HG02588 (cell line): ENCODE measurements at regions not wholly inside any gene's neighbourhood (a gene's known extent, or its start where the extent isn't known, plus 50 kb on each side); places are given as distances from the start of the nearest gene placed in this dataset.
"Not testable (repeated sequence)": the region's sequence is repeated elsewhere in the genome, so short reads cannot be mapped to it uniquely, and the experiment has no call there.

ENCODE experiments used
- ATAC-seq: cut with Tn5 transposase; IDR thresholded peaks from one replicate; pipeline ENCODE4 v1.9.1; 2021; ENCODE audit warnings: mild to moderate bottlenecking, moderate library complexity; ENCODE audit not compliant: unreplicated experiment

DNA sequence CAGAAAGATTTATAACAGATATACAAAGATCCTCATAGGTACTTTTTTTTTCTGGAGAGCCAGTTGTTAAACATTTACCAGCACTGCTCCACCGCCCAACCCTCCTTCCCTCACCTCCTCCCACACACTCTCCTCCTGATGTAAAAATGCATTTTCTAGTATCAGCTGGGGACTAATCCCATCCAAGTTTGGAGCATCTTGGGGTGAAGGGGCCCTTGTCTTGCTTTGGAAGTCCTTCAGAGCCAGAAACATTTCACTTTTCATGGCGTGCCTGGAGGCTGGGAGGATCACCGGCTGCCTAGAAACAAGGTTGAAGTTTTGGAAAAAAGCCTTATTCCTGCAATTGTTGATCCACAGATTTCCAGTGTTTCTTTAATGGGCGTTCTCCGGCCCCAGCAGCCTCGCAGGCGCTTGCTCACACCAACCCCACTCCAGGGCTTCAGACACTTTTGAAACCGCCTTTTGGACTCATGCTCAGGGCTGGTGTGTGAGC, 165.1 kb upstream of the AFDN start:
- no peak for ATAC-seq

DNA sequence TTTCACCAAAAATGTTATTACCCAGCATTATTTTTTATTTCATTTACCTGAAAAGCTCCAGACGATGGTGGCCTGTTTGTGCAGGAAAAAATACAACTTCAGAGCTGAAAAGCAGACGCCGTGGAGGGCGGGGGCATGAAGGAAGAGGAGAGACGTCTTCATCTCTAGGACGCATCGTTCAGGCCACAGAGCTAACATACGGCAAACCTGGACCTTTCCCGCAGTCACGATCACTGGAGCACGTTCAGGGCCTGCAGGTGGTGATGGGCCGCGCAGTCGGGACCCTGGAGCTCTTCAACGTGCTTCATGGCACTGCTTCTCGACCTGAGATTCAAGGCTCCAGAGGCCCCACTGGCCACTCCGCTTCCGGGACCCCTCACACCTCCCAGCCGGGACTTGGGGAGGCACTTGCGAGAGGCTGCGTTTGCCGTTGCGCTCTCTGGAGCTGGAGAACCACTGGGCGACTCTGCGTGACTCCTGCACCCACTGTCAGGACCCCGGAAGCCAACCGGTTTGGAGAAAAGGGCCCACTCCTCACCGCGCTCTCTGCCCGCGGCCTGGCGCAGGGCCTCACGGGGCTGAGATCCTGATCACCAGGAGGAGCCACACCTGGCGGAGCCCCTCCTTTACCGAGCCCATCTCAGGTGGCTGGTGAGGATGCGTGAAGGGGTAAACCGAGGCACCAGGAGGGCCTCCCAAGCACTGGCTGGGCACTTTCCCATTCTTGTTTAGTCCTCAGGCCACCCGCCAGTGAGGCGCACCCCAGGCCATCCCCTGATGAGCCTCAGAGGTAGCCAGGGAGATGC, 164.4 kb upstream of the AFDN start:
- no peak for ATAC-seq

DNA sequence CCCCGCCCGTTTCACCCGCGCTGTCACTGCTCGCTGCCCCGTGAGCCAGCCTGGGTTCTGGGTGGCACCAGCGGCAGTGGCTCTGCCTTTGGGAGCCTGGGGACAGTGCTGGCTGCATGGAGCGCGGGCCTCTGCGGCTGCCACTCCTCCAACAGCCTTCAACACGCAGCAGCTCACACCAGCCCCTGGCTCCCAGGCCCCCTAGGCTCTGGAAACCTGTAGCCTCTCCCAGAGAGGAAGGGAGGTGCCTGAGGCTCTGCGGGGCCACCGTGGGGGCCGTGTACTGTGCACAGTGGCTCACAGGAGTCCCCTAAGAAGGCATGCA, 163.9 kb upstream of the AFDN start:
- no peak for ATAC-seq

DNA sequence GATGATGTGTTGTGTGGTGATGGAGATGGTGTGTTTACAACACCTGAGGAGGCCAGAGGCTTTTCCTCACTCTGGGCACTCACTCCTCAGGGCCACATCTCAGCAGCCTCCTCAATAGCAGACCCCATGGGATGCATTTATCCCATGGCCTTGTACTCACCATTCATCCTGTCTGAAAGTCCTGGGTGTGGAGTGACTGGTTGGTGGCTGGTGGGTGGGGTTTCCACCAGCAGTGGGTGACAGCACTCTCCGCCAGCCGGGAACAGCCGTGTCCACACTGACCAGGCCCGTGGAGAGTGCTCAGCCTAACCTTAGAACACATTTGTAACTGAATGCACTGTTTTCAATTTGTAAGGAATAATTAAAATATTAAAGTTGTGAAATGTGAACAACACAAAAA, 163.4 kb upstream of the AFDN start:
- ATAC-seq, result no peak

DNA sequence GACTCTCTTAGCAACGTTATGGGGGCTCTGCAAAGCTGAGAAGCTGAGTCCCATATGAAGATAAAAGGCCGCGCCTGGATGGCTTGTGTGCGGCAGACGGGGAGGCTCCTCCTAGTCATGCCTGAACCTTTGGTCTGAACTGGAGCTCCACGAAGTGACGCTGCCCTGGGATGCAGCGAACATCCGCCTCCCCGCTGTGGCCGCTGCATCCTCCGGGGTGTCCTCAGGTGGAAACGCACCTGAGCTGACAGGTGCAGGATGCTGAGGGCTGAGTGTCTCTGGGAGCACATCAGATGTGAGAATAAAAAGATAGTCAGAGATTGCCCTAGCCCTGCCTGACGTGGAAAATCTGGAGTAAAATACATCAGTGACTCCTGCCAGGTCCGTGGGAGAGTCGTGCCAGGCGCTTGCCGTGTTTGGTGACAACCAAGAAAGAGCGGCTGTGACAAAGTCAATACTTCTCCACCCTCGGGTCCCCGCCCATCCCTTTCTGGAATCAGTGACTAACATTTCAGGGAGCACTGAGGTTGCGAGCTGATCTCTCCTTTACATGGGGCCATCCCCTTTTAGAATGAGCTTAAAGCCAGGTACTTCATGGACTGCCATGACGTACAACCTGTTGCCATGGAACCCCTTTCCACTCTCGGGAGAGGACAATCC, 162.8 kb upstream of the AFDN start:
- ATAC-seq, result no peak

DNA sequence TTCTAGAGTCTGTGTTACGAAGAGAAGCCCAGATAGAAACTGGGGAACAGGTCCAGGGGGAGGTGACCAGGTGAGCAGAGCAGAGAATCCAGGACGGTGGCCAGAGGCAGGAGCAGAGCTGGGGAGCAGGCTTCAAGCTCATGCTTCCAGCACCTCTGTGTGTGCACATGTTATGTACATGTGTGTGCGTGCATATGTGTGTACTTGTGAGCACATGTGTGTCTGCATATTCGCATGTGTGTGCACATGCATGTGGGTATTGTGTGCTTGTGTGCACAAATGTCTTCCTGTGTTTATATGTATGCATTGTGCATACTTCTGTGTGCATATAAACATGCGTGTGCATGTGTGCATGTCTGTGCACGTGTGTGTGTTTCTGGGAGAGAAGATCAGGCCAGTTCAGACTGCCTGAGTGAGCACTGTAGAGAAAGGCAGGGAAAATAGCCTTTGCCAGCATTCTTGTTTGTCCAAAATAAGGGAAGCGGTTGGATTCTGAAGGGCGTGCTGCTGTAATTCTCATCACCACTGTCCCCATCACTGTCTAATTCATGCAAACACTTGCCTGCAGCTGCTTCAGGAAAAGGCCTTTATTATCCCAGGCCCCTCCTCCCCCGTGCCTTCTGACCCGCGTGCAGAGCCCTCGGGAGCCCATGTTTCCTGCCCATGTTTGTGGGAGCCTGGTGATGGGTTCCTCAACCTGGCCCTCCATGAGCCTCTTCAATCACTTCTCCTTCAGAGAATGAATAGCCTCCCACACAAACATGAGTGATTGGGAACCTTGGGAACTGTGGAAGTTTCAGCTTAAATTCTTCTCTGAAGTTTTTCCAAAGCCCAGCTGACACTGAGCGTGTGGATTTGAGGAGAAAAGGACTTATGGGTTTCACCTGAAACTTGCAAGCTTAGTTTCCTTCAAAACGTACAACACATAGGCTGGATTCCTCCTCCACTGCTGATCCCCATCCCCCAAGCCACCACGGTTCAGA, 161.7 kb upstream of the AFDN start:
- ATAC-seq, result no peak

DNA sequence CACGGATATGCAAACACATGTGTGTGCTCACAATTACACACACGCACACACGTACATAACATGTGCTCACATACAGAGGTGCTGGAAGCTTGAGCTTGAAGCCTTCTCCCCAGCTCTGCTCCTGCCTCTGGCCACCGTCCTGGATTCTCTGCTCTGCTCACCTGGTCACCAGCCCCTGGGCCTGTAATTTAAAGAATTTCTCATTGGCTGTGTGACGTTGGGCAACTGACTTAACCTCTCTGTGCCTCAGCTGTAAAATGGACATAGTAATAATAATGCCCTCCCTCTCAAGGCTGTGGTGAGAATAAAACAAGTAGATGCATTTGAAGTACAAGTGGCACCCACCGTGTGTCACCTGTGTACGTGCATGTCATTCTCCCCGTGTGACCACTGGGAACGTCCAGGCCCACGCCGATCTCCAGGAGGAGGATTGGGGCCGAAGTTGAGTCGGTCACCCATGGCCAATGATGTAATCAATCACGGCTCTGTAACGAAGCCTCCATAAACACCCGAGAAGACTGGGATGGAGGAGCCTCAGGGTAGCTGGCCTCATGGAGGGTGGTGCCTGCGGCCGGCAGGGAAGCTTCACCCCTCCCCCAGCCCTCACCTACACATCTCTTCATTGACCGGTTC, 160.9 kb upstream of the AFDN start:
- no peak for ATAC-seq

DNA sequence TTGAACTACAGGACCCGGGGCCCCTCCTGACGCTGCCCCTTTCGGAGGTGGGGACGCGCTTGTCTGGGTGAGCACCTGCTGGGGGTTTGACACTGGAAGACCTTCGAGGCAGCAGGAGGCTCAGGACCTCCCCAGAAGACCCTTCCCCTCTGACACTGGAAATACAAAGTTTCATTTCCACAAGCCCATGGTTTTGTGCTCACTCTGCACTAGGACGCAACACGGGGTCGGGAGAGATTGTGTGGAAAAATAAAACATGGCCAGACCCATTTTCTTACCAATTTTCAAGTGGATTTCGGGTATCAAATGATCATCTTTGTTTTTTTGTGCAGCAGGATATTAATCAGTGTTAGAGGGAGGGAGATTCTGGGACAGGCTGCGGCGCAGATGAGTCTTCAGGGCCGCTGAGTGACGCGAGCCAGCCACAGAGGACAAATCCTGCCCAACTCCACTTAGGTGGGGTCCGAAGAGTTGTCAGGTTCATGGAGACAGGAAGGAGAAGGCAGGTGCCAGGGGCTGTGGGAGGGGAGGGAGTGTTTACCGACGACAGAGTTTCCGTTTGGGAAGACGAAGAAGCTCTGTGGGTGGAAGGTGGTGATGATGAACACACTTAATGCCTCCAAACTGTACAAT, 160.0 kb upstream of the AFDN start:
- no peak for ATAC-seq

DNA sequence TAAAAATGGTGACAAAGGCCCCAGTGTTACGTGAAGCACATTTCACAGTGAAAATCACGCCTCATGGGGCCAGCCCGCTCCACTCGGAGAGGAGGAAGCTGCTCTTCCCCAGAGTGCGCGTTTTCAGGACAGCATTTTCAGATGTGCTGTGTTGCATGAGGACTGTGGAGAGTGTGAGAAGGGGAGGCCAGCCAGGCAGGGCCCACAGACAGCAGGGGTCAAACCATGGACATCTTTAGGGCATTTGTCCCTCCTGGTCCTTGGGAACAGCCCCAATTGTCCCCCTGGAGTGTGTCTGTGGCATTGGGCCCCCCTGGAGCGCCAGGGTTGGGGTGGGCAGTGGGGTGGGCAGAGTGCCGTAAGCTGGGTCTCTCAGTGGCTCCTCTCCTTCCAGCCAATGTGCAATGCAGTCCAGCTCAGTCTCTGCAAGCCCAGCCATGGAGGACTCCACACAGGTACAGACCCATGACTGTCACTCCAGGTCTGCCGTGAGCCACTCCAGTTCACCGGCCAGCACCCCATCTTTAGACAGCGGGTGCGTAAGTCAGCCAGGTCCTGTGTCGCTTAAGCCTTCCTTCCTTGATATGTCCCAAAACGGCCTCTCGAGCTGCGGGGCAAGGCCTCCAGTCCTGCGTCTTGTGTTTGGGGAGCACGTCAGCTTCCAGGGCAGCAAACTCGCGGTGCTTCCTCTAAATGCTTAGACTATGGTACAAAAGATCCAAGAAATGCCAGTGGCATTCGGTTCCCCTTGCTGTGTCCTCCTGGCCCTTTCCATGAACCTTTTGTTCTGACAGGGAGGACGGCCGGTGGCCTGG, 159.3 kb upstream of the AFDN start:
- ATAC-seq, result no peak

DNA sequence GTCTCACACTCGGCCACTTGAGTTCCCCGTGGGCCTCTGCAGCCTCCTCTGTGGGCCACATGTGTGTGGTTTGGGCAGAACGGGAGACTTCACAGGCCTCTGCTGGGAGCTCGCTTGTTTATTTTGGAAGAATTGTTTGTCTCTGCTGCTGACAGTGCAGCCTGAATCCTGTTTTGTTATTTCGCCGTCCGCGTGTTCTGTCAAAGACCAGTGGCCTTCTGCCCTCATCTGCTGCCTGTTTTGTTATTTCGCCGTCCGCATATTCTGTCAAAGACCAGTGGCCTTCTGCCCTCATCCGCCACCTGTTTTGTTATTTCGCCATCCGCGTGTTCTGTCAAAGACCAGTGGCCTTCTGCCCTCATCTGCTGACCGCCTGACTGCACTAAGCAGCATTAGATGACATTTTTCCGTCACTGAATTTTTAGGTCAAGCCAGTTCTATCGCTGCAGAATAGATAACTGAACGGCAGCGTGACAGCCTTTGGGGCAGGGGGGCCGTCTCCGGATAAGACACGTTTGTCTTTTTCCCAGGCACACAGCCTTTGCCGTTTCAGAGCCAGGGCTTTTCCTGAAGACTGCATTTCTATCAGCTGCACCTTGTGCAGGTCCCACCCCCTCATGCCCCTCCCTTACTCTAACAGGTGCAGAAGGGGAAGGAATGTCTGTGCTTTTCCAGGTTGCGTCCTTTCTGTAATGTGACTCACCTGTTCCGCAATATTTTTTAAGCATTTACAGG, 158.5 kb upstream of the AFDN start:
- no peak for ATAC-seq

DNA sequence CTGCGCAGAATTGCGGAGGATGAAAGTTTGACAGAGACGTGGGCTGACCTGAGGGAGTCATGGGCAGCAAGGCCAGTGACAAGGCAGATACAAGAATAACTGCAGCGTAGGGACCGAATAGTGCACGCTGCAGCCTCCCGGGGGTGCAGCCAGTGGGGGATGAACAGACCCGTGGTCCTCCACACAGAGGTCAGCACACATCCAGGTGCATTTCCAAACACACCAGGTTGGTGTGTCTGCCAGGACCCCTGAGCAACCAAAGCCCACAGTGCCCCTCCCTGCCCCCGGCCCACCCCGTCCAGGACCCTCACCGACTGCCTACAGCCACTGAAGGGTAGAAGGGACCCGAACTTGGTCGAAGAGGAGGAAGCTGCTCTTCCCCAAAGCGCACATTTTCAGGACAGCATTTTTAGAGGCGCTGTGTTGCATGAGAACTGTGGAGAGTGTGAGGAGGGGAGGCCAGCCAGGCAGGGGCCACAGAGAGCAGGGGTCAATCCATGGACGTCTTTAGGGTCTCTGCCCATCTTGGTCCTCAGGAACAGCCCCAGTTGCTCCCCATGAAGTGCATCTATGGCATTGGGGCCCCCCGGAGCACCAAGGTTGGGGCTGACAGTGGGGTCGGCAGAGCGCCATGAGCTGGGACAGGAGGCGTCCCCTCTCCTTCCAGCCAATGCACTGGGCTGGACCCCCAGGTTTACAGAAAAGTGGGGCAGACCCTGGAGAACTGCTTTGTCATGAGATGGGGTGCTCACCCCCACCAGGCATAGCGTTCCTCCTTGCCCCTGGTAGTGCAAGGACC, 157.8 kb upstream of the AFDN start:
- no peak for ATAC-seq

DNA sequence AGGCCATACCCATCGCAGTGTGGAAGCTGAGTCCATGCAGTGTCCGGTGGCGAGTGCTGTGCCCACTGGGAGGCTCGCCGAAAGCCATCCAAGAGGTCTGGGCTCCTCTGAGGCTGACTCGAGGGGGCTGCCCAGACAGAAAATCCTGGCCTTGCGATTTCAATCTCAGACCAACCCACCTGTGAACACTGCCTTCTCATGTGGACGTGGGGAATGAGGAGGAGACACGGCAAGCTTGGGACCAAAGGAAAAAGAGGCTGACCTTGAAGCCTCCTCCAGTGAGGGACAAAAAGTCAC, 157.2 kb upstream of the AFDN start:
- ATAC-seq, result no peak

DNA sequence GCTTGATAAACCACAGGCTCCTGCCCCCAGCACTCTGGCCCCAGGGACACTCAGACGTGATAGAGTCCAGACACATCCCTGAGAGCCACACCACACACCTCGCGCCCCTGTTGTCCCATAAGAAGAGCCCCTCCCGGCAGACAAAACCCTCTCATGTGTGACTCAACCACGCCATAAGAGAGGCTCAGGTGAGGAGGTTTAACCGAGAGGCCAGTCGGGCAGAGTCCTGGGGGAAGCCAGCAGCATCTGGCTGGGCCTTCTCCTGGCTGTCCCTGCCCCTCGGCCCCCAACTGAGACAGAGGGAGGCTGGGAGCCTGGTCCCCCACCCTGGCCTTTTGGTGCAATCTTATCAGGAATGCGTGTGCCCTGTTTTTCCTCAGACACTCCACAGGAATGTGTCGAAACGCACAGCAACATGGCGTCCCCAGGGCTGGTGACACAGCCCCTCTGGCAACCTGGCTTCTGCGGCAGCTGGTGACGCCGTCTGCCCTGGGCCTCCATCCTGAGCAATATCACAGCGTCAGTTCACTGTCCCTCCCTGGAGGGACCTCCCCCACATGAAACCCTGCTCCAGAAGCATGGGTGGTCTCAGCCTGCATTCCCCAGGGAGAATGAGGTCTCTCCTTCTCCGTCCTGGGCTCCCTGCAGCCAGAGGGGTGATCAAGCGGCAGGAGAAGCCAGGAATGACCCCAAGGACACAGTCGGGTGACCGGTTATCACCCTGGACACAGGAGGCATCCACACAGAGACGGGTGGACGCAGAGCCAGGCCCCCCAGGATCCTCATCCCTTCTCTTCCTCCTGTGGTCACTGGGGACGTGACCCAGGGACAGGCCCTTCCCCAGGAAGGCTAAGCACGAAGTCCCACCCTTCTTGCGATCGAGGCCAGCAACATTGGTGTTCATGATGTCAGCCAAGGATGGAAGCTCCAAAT, 156.6 kb upstream of the AFDN start:
- no peak for ATAC-seq

DNA sequence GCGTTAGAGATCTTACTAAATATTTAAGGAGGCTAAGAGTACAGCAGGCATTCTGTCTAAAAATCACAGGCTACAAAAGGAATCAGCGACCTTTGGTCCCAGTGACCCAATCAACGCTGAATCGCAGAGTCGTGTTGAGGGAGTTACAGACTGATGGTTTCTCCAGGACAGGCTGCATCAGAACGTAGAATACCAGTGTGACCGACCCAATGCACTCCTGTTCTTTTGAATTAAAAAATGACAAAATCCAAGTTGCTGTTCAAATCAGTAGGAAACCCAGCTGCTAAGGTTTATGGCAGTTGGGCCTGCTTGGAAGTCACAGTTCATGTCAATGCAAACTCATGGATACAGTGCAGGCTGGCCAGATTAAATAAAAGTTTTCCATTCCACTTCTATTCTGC, 155.8 kb upstream of the AFDN start:
- ATAC-seq, result no peak

DNA sequence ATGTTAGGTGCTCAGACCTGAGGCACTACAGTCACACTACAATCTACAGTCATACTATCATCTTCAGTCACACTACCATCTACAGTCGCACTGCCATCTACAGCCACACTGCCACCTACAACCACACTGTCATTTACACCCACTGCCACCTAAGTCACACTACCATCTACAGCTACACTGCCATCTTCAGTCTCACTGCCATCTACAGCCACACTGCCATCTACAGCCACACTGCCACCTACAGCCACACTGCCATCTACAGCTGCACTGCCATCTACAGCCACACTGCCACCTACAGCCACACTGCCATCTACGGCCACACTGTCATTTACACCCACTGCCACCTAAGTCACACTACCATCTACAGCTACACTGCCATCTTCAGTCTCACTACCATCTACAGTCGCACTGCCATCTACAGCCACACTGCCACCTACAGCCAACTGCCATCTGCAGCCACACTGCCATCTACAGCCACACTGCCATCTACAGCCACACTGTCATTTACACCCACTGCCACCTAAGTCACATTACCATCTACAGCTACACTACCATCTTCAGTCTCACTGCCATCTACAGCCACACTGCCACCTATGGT, 155.2 kb upstream of the AFDN start:
- not testable (repeated sequence) for ATAC-seq

DNA sequence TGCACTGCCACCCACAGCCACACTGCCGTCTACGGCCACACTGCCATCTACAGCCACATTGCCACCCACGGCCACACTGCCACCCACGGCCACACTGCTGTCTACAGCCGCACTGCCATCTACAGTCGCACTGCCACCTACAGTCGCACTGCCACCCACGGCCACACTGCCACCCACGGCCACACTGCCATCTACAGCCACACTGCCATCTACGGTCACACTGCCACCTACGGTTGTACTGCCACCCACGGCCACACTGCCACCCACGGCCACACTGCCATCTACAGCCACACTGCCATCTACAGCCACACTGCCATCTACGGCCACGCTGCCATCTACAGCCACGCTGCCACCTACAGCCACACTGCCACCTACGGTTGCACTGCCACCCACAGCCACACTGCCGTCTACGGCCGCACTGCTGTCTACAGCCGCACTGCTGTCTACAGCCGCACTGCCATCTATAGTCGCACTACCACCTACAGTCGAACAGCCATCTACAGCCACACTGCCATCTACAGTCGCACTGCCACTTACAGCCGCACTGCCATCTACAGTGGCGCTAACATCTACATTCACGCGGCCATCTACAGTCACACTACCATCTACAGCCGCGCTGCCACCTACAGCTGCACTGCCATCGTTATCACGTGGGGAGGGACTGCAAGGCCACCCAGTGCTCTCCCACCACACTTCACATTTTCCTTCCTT, 154.6 kb upstream of the AFDN start:
- no peak for ATAC-seq
